Transverse colon (tissue), 4 donors: ENCODE measurements at regions not wholly inside any gene's neighbourhood (a gene's known extent, or its start where the extent isn't known, plus 50 kb on each side); places are given as distances from the start of the nearest gene placed in this dataset.

Experiments used
- DNase-seq: peaks from one replicate; pipeline ENCODE4 v3.0.0-alpha.2; 2019
- H3K27ac ChIP-seq, 4 donors: fragments of 200-600 bp; sonication (generic); 2 replicates each; pipeline ENCODE4 v1.5.1; 2016 to 2018; ENCODE audit warnings: inconsistent platforms in 4 of 4
- H3K27me3 ChIP-seq: fragments of 200-600 bp; sonication (generic); 2 replicates; pipeline ENCODE4 v1.5.1; 2017; ENCODE audit warnings: inconsistent platforms
- H3K36me3 ChIP-seq, 4 donors: fragments of 200-600 bp; sonication (generic); 2 replicates each; pipeline ENCODE4 v1.5.1; 2017 to 2019; ENCODE audit warnings: inconsistent platforms in 4 of 4
- H3K4me1 ChIP-seq, 4 donors: fragments of 200-600 bp; sonication (generic); 2 replicates each; pipeline ENCODE4 v1.5.1; 2017 to 2020; ENCODE audit warnings: inconsistent platforms in 4 of 4
- H3K4me3 ChIP-seq, 4 donors: fragments of 200-600 bp; sonication (generic); 1 replicate in 1 of 4; 2 replicates in 3 of 4; pipeline versions ENCODE4 v1.5.1 to v1.6.1; 2017 to 2019; ENCODE audit warnings: inconsistent platforms in 4 of 4
- H3K9me3 ChIP-seq, 2 donors: fragments of 200-600 bp; sonication (generic); 2 replicates each; pipeline ENCODE4 v1.5.1; 2017 to 2019; ENCODE audit warnings: inconsistent platforms in 2 of 2
- EP300 ChIP-seq: sonication (generic); formaldehyde crosslinking; IDR thresholded peaks from one replicate; pipeline ENCODE4 v1.6.1; 2017; ENCODE audit warnings: antibody characterized with exemption, low read depth
- POLR2A ChIP-seq: fragments of 450-650 bp; IDR thresholded peaks from one replicate; pipeline ENCODE4 v1.6.1; 2016; ENCODE audit warnings: antibody characterized with exemption, mild to moderate bottlenecking, moderate library complexity
- POLR2AphosphoS5 ChIP-seq, 3 donors: sonication (generic); formaldehyde crosslinking; IDR thresholded peaks; one replicate each; pipeline ENCODE4 v1.6.1; 2016; ENCODE audit warnings: antibody characterized with exemption in 3 of 3
- WGBS, 2 donors: methylation state at CpG; one replicate each; pipeline ENCODE4 v1.1.5; 2018; ENCODE audit warnings: low coverage in 1 of 2; 5-methylcytosine and 5-hydroxymethylcytosine counted together
- in situ Hi-C, 4 donors: fragments of 200-750 bp; cut with MboI; loops; one replicate each; pipeline versions ENCODE4 v1.15.0 to v1.15.1; 2017; ENCODE audit warnings: low sequenced_read_pairs in 3 of 4, low pct_ligation_motif_present in 1 of 4, low pct_unique_long_range_greater_than_20kb in 1 of 4
- intact Hi-C: fragments of 100-400 bp; cut with DNase I; formaldehyde crosslinking; loops from one replicate; pipeline ENCODE4 v1.15.1; 2023; ENCODE audit warnings: low total_unique reads
- TF ChIP-seq, protein P1 (sequence below), 5 experiments: fragments of 200-600 bp in 3 of 5; fragments of 450-650 bp in 2 of 5; sonication (generic) in 3 of 5; IDR thresholded peaks; 1 replicate in 2 of 5; 2 replicates in 3 of 5; pipeline ENCODE4 v1.5.1; 2016 to 2017; ENCODE audit warnings: antibody characterized with exemption in 5 of 5, inconsistent platforms in 3 of 5, mild to moderate bottlenecking in 2 of 5, moderate library complexity in 1 of 5

DNA sequence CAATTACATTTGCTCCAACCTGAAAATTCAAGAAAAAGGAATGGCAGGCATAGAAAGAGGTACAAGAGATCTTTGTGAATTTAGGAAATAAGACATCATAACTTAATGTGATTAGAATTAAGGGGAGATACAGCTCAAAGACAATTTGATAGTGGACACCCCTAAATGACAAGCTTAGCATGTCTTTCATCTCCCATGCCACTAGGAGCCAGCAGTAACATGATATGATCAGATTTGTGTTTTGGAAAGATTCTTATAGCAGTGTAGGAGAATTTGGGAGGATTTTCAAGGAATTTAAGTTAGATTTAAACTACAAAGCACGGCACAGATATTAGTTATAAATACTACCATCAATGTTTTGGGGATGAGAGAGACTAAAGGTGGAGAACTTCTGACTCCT, 340.8 kb downstream of the RDH14 start:
- intact Hi-C loops: no loop called here
- in situ Hi-C loops: no loop called here
- Histone ChIP-seq H3K27me3 (no peaks in the 10 kb centered on the region), H3K9me3 (no peaks in the 10 kb centered on the region), H3K27ac (no peak overlapping the region), H3K4me3 (no peak overlapping the region), H3K4me1 (no peaks in the 10 kb centered on the region), H3K36me3 (no peaks in the 10 kb centered on the region)
- TF ChIP-seq EP300 (no peak), POLR2AphosphoS5 (IDR thresholded peaks at IDR 0.05) (no peak), POLR2A (no peak)
- TF ChIP-seq, protein P1, sequence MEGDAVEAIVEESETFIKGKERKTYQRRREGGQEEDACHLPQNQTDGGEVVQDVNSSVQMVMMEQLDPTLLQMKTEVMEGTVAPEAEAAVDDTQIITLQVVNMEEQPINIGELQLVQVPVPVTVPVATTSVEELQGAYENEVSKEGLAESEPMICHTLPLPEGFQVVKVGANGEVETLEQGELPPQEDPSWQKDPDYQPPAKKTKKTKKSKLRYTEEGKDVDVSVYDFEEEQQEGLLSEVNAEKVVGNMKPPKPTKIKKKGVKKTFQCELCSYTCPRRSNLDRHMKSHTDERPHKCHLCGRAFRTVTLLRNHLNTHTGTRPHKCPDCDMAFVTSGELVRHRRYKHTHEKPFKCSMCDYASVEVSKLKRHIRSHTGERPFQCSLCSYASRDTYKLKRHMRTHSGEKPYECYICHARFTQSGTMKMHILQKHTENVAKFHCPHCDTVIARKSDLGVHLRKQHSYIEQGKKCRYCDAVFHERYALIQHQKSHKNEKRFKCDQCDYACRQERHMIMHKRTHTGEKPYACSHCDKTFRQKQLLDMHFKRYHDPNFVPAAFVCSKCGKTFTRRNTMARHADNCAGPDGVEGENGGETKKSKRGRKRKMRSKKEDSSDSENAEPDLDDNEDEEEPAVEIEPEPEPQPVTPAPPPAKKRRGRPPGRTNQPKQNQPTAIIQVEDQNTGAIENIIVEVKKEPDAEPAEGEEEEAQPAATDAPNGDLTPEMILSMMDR (IDR thresholded peaks at IDR 0.05): no peak
- 0% methylated on average over 1 of the region's 1 CpG for WGBS, 2 donors
- no peak for DNase-seq

DNA sequence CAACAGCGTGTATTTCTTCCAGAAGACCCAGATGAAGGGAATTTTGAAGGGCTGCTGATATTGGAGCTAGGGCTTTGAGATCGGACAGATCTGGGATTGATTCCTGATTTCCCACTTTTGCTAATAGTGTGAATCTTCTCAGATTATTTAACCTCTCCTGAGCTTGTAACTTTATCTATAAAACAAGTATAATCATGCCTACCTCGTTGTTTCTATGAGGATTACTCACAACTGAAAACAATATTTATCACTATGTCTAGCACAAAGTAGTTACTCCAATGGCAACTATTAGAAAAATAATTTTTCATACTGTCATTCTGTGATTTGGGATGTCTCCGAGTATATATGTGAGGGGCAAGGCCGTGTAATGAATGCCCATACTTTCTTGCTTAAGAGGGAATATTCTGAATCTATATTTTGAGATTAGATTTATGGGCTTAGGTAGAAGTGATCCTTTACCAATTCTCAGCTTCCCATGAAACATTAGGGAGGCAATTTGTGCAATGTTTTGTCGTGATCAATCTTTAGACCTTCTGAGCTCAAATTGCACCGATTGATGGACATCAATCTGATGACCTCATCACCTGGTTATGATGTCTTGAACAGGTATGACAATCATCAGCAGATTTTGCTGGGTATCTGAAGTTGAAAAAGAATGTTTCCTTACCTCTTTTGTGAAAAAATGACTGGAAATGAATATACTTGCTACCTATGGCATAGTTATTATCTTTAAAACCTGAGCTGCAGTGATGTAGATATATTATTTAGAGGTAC, 339.9 kb downstream of the KCNS3 start:
- no peak for DNase-seq
- Histone ChIP-seq H3K27ac (no peak overlapping the region), H3K36me3 (no peaks in the 10 kb centered on the region), H3K27me3 (no peaks in the 10 kb centered on the region), H3K9me3 (no peaks in the 10 kb centered on the region), H3K4me3 (no peak overlapping the region), H3K4me1 (no peaks in the 10 kb centered on the region)
- intact Hi-C loops: no loop called here
- in situ Hi-C loops: no loop called here
- TF ChIP-seq EP300 (no peak), POLR2AphosphoS5 (IDR thresholded peaks at IDR 0.05) (no peak), POLR2A (no peak)
- TF ChIP-seq, protein P1 (IDR thresholded peaks at IDR 0.05): no peak
- WGBS, 2 donors: 72 to 74% methylated on average over 6 to 7 of the region's 7 CpGs

DNA sequence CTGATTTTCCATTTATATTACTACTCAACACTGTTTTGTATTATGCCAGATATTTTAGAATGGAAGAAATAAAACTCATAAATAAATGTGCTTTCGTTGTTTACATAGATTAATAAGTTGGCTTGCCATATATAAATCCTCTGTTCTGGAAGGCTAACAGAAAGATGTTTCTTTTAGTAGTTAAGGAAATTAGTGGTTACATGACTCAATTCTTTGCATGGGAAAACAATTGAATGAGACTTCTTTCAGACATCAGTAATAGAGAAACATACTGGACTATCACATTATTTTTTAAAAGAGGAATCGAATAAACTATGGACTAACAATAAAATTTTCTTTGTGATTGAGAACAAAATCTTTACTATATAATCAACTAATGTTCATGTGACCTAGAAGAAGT, 336.5 kb downstream of the KCNS3 start:
- in situ Hi-C loops: no loop called here
- Histone ChIP-seq H3K4me3 (no peak overlapping the region), H3K9me3 (no peaks in the 10 kb centered on the region), H3K27me3 (no peaks in the 10 kb centered on the region), H3K27ac (no peak overlapping the region), H3K4me1 (no peaks in the 10 kb centered on the region), H3K36me3 (no peaks in the 10 kb centered on the region)
- TF ChIP-seq EP300 (no peak), POLR2AphosphoS5 (IDR thresholded peaks at IDR 0.05) (no peak), POLR2A (no peak)
- TF ChIP-seq, protein P1 (IDR thresholded peaks at IDR 0.05): no peak
- DNase-seq: no peak
- intact Hi-C loops: no loop called here
- 56 to 57% methylated on average over 2 of the region's 2 CpGs for WGBS, 2 donors

DNA sequence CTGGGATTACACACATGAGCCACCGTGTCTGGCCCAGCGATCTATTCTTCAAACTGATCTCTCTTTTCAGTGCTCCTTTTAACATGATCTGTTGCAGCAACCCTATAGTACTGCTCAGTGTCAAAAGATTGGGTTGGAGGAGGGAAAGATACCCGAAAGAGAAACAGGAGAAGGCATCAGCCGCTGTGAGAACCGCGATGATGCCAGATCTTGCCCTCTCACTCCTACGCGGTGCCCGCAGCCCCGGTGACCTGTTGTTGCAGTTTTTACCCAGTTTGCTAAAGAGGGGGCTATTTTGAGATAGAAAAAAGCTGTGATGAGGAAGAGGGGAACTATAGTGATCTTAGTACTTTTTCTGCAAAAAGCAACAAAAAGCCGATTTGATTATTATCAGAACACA, 335.5 kb downstream of the KCNS3 start:
- TF ChIP-seq, protein P1 (IDR thresholded peaks at IDR 0.05): no peak
- TF ChIP-seq POLR2AphosphoS5 (IDR thresholded peaks at IDR 0.05) (no peak), EP300 (no peak)
- H3K4me3 ChIP-seq: no peak overlapping the region
- in situ Hi-C loops (no loop called here), intact Hi-C loops (no loop called here)
- no peak overlapping the region for H3K27ac ChIP-seq
- H3K36me3 ChIP-seq: no peaks in the 10 kb centered on the region
- 61 to 84% methylated on average over 3 to 11 of the region's 11 CpGs for WGBS, 2 donors
- H3K4me1 ChIP-seq: no peaks in the 10 kb centered on the region
- DNase-seq: no peak
- H3K27me3 ChIP-seq: no peaks in the 10 kb centered on the region
- H3K9me3 ChIP-seq: no peaks in the 10 kb centered on the region
